ENCODE measurements at regions not wholly inside any gene's neighbourhood (a gene's known extent, or its start where the extent isn't known, plus 50 kb on each side); places are given as distances from the start of the nearest gene placed in this dataset.
"Not testable (repeated sequence)": the region's sequence is repeated elsewhere in the genome, so short reads cannot be mapped to it uniquely, and the experiment has no call there.

DNA sequence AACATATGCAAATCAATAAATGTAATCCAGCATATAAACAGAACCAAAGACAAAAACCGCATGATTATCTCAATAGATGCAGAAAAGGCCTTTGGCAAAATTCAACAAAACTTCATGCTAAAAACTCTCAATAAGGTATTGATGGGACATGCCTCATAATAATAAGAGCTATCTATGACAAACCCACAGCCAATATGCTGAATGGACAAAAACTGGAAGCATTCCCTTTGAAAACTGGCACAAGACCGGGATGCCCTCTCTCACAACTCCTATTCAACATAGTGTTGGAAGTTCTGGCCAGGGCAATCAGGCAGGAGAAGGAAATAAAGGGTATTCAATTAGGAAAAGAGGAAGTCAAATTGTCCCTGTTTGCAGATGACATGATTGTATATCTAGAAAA is 2148.1 kb upstream of the DEFB115 start:
- H3K4me1 Mint-ChIP-seq; H3K36me3 Mint-ChIP-seq; DNase-seq (ENCODE audit: low spot score in 2 of 2, unreplicated experiment in 2 of 2); H3K27ac Mint-ChIP-seq; H3K27me3 Mint-ChIP-seq (ENCODE audit: low read depth); H3K4me3 Mint-ChIP-seq: not testable (repeated sequence)
- H3K9me3 Mint-ChIP-seq, result peaks cover 58% of the 10 kb centered on the region

DNA sequence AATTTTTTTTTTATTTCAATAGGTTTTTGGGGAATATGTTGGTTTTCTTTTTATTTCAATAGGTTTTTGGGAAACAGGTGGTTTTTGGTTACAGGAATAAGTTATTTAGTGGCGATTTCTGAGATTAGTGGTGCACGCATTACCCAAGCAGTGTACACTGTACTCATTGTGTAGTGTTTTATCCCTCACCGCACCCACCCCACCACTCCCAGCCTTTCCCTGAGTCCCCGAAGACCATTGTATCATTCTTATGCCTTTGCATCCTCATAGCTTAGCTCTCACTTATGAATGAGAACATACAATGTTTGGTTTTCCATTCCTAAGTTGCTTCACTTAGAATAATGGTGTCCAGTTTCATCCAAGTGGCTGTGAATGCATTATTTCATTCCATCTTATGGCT is 2142.4 kb upstream of the DEFB115 start:
- not testable (repeated sequence) for DNase-seq (ENCODE audit: low spot score in 2 of 2, unreplicated experiment in 2 of 2); H3K27ac Mint-ChIP-seq; H3K36me3 Mint-ChIP-seq; H3K4me1 Mint-ChIP-seq; H3K27me3 Mint-ChIP-seq (ENCODE audit: low read depth); H3K4me3 Mint-ChIP-seq
- H3K9me3 Mint-ChIP-seq, result peaks cover 77% of the 10 kb centered on the region

GRCh38 chr20:29119141-29119540 is 2138.3 kb upstream of the DEFB115 start:
- no peak for DNase-seq (ENCODE audit: low spot score in 2 of 2, unreplicated experiment in 2 of 2)
- TF ChIP-seq, protein P1, sequence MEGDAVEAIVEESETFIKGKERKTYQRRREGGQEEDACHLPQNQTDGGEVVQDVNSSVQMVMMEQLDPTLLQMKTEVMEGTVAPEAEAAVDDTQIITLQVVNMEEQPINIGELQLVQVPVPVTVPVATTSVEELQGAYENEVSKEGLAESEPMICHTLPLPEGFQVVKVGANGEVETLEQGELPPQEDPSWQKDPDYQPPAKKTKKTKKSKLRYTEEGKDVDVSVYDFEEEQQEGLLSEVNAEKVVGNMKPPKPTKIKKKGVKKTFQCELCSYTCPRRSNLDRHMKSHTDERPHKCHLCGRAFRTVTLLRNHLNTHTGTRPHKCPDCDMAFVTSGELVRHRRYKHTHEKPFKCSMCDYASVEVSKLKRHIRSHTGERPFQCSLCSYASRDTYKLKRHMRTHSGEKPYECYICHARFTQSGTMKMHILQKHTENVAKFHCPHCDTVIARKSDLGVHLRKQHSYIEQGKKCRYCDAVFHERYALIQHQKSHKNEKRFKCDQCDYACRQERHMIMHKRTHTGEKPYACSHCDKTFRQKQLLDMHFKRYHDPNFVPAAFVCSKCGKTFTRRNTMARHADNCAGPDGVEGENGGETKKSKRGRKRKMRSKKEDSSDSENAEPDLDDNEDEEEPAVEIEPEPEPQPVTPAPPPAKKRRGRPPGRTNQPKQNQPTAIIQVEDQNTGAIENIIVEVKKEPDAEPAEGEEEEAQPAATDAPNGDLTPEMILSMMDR (IDR thresholded peaks at IDR 0.05; ENCODE audit: unreplicated experiment), result no peak
- H3K9me3 Mint-ChIP-seq, result peaks cover 83% of the 10 kb centered on the region
- H3K27ac Mint-ChIP-seq, result no peak overlapping the region
- peaks cover 2% of the 10 kb centered on the region for H3K36me3 Mint-ChIP-seq
- no peaks in the 10 kb centered on the region for H3K27me3 Mint-ChIP-seq (ENCODE audit: low read depth)
- H3K4me1 Mint-ChIP-seq, result no peaks in the 10 kb centered on the region
- no peak overlapping the region for H3K4me3 Mint-ChIP-seq

- peaks cover 85% of the 10 kb centered on the region for H3K9me3 Mint-ChIP-seq
- not testable (repeated sequence) for H3K27ac Mint-ChIP-seq; DNase-seq (ENCODE audit: low spot score in 2 of 2, unreplicated experiment in 2 of 2); H3K27me3 Mint-ChIP-seq (ENCODE audit: low read depth); H3K4me1 Mint-ChIP-seq; H3K36me3 Mint-ChIP-seq; H3K4me3 Mint-ChIP-seq
These were observed 2137.8 kb upstream of the DEFB115 start for GRCh38 chr20:29119684-29120083.

GRCh38 chr20:29120088-29120487 is 2137.4 kb upstream of the DEFB115 start:
- not testable (repeated sequence) for H3K36me3 Mint-ChIP-seq; H3K4me3 Mint-ChIP-seq; H3K27ac Mint-ChIP-seq; H3K27me3 Mint-ChIP-seq (ENCODE audit: low read depth); H3K4me1 Mint-ChIP-seq; DNase-seq (ENCODE audit: low spot score in 2 of 2, unreplicated experiment in 2 of 2)
- H3K9me3 Mint-ChIP-seq, result peaks cover 85% of the 10 kb centered on the region

DNA sequence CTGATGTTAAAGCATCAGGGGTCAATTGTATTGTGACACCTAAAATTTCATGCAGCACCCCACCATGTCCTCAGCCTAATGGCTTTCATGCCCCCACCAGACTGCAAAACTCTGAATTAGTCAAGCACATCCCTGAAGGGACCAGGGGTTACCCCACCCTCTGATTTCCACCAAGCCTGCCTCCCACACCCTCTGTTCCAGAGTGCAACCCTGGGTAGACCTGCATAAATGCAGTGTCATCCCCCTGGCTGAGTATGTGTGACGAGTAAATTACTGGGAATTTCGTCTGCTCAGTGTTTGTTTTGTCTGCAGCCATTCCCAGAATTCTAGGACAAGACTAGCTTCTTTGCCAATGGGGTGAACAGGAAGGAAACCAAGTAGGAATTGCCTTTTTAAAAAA is 2136.9 kb upstream of the DEFB115 start:
- H3K36me3 Mint-ChIP-seq; H3K27me3 Mint-ChIP-seq (ENCODE audit: low read depth); H3K27ac Mint-ChIP-seq; DNase-seq (ENCODE audit: low spot score in 2 of 2, unreplicated experiment in 2 of 2); H3K4me1 Mint-ChIP-seq; H3K4me3 Mint-ChIP-seq: not testable (repeated sequence)
- H3K9me3 Mint-ChIP-seq, result peaks cover 83% of the 10 kb centered on the region

DNA sequence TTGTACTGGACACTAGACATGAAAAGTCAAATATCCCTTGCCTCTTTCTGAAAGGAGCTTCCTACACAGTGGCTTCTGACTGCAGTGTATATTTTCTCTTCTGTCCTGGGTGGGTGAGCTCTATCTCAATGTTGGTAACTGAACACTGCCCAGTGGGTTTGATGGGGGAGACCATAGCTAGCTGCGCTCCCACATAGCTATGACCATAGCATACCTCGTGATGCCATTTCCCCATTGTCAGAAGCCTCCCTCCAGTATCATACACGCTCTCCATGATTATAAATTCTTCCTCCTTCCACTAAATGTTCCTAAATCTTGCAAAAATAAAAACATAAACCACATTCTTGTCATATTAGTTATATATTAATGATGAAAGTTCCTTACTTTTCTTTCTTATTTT is 2134.7 kb upstream of the DEFB115 start:
- H3K27me3 Mint-ChIP-seq (ENCODE audit: low read depth); H3K4me3 Mint-ChIP-seq; DNase-seq (ENCODE audit: low spot score in 2 of 2, unreplicated experiment in 2 of 2); H3K27ac Mint-ChIP-seq; H3K36me3 Mint-ChIP-seq; H3K4me1 Mint-ChIP-seq: not testable (repeated sequence)
- H3K9me3 Mint-ChIP-seq, result peaks cover 64% of the 10 kb centered on the region

- H3K9me3 Mint-ChIP-seq, result peaks cover 54% of the 10 kb centered on the region
These were observed 2133.6 kb upstream of the DEFB115 start for GRCh38 chr20:29123861-29124260.

More at GRCh38 chr20:29123861-29124260, 2133.6 kb upstream of the DEFB115 start:
- DNase-seq (ENCODE audit: low spot score in 2 of 2, unreplicated experiment in 2 of 2), result no peak
- peaks cover 2% of the 10 kb centered on the region for H3K36me3 Mint-ChIP-seq
- no peak overlapping the region for H3K4me3 Mint-ChIP-seq
- TF ChIP-seq, protein P1 (IDR thresholded peaks at IDR 0.05; ENCODE audit: unreplicated experiment), result no peak
- H3K4me1 Mint-ChIP-seq, result no peaks in the 10 kb centered on the region
- no peak overlapping the region for H3K27ac Mint-ChIP-seq
- no peaks in the 10 kb centered on the region for H3K27me3 Mint-ChIP-seq (ENCODE audit: low read depth)
